GM11168 (cell line): ENCODE measurements at regions not wholly inside any gene's neighbourhood (a gene's known extent, or its start where the extent isn't known, plus 50 kb on each side); places are given as distances from the start of the nearest gene placed in this dataset.

Experiments used
- in situ Hi-C: fragments of 300-500 bp; cut with MboI; formaldehyde crosslinking; loops from one replicate; pipeline ENCODE4 v1.12.0; 2022; ENCODE audit warnings: low sequenced_read_pairs; ENCODE audit not compliant: unreplicated experiment

DNA sequence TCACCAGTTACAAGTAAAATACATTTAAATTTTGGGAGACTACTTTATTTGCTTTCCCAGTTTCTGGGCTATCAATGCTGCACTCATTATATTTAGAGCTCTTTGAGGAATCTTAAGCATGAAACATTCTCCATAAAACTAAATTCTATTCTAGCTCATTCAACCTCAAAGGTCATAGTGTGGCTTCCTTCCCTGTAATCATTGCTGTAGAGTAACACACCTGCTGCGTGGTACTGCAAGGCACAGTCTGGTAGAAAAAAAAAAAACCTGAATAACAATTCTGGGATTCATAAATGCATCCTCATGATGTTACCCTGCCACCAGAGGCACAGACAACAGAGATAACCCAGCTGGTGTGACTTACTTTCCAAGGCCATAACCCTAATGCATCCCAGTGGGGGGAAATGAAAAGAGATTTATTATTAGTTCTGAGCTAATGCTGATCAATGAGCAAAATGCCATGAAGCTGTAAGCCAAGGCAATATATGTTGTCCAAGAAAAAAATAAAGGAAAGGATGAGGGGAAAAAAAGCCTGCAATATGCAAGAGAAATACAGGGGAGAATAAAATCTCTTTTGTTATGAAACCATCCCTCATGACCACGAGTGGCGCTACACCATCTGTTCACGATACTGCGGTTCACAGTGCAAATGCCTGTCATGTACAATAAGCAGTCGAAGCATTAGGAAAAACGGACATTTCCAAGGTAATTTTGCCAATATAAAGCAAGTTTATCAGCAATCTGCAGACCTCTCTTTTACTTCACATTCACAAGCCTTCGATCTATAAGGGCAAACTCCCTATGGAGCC lies 1481.6 kb upstream of the PIK3C3 start:
- in situ Hi-C loops: no loop called here

DNA sequence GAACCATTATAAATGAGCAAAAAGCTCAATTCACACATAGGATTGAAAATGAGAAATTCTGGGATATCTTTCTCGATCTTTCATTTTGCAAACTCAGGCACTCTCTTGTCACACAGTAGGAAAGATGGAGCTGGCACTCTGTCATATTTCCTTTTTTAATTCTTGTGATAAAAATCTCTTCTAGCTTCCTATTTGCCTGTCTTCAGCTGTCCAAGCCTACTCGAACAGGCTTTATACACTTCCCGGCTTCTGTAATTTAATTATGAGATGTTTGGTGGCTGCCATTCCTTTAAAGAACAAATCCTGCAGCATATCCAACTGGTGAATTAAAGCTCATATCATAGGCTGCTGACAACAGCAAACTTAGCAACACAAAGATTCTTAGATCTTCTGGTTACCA lies 1484.3 kb upstream of the PIK3C3 start:
- in situ Hi-C loops: no loop called here

DNA sequence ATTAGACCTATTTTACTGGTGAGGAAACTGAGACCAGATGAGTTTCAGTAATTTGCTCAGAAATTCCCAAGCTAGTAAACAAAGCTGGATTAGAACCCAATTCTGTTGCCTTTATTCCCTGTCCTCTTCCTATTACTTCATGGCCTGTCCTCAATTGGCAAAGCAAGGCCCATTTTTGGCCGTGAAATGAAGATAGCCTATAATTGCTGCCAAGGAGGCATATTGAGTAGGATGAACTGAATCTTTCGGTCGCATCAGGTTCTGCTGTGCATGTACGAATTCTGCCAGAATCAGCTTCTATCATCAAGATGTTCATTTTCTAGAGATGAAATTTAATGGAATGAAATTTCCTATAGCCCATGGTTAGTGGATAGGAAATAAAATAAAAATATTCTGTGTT lies 1485.2 kb upstream of the PIK3C3 start:
- in situ Hi-C loops: no loop called here

DNA sequence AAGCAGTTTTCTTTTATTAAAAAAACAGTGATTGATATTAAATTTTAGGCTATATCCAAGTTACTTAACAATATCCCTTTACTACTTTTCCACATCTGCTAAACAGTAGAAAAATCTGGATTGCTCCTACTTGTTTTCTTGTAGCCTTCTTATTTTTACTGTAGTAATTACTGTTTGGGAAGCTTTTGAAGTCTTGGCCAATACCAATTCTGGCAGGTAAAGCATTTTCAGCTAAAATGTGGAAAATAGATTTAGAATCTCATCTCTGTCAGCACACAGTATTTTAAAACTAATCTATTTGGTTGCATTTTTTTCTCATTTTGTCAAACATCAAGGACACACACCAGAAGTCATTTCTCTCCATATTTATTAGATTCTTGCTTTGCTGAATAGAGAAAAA lies 1485.7 kb upstream of the PIK3C3 start:
- in situ Hi-C loops: no loop called here

DNA sequence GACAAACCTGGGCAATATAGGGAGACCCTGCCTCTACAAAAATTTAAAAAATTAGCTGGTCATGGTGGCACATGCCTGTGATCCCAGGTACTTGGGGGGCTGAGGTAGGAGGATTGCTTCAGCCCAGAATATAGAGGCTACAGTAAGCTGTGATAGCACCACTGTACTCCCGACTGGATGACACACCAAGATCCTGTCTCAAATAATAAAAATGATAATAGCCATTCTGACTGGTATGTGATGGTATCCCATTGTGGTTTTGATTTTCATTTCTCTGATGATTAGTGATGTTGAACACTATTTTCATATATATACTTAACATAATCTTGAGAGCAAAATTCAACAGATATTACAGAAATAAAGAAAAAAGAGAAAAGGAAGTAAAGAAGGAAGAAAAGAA lies 1491.0 kb upstream of the PIK3C3 start:
- in situ Hi-C loops: no loop called here

DNA sequence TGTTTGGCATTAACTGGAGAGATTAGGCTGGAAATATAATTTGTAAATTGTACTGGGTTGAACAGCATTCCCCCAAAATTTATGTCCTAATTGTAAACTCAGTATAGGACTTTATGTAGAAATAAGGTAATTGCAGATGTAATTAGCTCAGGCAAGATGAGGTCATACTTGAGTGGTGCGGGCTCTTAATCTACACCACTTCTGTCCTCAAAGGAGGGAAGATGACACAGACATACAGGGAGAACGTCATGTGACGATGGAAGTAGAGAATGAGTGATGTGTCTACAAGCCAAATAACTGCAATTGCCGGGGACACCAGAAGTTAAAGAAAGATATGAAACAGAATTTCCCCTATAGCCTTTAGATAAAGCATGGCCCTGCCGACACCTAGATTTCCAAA lies 1501.1 kb upstream of the PIK3C3 start:
- in situ Hi-C loops: no loop called here

DNA sequence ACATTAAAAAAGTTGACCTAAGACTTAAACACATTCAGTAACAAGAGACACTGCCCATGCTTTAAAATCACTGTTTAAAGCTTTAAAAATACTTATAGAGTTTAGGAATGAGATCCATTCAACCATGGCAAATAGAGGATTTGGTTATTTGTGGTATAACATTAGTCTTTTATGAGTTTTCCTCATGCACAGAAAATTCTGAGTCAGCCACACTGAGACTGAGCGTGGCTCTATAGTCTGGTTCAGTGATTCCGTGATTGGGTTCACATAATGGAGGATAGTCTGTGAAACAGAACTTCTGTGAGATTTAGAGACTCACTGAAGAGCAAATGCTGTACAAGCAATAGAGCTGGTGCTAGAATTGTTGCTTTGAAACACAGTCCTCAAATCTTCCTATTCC lies 1502.4 kb upstream of the PIK3C3 start:
- in situ Hi-C loops: no loop called here

DNA sequence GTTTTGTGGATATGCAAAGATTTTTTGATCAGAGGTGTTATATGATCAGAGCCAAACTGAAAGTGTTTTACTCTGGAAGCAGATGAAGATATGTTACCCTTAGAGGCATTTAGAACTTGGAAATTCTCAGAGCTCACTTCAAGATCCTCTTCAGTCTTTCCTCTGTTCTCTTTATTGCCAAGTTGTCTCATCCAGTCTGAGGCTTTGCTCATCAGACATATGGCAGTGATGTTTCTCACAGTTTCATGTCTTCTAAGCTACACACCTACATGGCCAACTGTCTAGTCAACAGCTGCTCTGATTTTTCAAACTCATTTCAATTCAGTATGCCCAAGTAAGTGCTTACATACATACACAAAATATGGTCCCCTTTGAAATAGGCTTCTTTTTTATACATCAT lies 1504.3 kb upstream of the PIK3C3 start:
- in situ Hi-C loops: no loop called here

DNA sequence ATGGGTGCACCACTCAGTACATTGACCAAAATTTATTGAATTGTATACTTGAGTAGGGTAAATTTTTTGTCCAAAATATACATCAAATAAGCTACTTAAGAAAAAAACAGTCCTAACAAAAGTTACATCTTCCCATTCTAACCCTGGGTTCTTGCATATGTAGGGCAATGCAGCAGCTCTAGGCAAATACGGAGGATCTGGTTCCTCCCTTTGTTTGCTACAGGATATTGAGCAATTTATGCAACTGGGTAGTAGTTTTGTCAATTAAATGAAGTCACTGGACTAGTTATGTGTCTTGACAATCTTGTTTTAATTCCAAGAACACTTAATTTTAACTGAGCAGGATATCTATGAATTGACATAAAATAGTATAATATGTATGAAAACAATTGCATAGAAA lies 1507.2 kb upstream of the PIK3C3 start:
- in situ Hi-C loops: no loop called here

DNA sequence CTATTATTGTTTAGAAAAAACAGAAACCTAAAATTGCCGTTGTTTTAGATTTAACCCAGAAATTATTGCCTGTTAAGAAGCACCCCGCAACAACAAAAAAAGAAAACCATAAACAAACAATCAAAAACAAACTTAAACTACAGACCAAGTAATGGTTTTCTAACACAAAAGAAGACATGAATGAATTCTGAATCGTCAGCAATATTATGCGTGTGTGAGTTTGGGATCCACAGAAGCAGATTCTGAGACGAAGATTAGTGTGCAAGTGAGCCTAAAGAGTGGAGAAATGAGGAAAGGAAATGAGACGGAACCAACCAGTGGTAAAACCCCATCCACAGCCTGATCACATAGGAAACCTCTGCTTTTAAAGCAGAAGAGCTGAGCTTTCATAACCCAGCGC lies 1514.9 kb upstream of the PIK3C3 start:
- in situ Hi-C loops: no loop called here

DNA sequence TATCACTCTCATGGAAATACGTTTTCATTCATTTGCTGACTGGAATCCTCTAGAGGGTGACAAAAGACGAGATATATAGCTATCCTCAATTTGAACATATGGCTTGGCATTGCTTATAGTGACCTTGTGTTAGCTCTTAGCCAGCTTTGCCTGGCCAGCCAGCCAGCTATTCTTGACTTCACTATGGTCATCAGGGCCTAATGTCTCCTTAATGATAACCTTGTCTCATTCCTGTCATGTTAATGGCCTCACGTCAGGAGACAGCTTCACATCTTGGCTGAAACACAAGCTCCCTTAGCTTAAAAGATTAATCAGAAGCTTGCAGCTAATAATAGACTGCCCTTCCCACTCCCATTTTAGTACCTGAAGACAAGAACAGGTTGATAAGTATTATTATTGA lies 1517.5 kb upstream of the PIK3C3 start:
- in situ Hi-C loops: no loop called here

DNA sequence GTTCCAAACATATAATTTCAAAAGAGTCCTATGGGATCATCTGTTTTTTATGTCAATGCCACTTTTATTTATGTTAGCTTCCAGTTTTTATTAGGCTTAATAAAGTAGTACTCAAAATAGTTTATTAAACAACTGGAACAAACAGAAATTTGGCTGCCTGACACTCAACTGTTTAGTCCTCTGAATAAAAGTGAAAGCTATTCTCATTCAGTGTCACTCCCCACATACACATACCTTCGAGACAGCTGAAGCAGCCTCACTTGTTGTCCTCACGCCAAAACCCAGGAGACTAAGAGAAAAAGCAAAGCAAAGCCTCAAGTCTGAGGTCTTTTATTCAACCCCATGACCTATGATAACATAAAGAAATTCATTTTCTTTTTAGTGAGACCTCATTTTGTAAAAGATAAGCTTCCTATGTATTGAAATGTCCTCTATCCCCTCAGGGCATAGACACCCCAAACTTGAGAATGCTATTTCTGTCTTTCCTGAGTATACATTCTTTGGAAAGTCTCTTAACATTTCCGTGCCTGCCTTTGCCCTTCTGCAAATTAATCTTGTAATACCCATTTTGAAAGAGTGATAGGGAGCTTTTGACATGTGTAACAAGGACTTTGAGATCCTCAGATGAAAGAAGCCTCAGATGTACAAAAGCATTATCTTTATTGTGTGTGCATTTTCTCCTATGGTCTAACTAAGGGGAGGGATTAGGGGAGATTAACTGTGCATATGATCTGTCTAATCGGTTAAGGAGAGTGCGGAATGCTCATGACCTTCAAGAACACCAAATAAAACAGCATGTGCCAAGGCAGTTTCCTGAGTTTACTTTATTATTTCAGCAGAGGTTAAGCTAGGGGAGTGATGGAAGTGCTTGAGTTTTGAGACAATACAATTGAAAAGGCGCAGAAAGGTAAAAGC lies 1523.7 kb upstream of the PIK3C3 start:
- in situ Hi-C loops: no loop called here

DNA sequence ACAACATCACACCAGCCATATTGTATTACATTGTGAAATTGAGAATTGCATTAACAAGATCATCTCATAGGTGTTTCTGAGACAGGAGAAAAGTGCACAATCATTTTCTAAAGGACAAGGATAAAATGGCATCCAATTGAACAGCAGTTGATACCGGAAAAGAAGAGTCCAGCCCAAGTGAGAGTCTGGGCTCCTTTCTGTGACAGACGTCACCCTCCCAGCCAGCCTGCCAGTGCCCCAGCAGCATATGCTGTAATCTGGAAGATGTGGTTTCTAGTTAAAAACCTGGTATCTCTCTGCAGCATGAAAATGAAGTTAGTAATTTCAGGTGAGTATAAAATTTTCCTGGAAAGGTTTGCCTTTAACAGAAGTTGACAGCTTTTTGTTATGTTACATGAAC lies 1531.7 kb upstream of the PIK3C3 start:
- in situ Hi-C loops: no loop called here

DNA sequence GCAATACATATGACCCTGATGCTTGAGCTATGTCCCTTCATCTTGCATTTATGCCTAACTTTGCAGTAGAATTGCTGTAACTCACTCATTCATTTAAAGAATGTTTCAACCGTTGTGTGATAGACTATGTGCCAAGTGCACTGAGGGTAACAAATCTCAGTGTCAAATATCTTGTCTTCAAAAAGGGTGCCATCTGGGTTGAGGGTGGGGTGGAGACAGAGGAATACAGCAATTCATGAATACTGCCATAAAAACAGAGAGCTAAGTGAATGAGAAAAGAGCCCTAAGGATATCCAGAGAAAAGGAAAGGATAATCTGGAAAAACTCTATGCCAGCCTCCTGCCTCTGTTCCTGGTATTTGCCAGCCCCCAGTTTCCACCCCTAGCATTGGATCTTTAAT lies 1534.4 kb upstream of the PIK3C3 start:
- in situ Hi-C loops: no loop called here

DNA sequence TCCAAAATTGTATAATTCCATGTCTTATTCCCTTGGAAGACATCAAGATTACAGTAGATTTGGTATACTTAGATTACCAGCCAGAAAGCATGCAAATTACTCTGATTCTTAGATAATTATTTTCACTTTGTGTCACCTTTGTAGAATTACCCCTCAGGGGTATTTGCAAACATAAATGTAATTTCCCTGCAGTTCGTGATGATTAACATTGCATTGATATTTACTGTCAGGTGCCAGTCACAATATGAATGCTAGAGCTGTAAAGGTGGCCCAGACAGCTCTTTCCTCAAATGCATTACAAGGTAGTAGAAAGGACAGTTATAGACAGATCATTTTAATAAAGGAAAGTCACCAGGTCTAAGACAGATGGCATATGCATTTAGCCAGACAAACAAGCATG lies 1537.5 kb upstream of the PIK3C3 start:
- in situ Hi-C loops: no loop called here

DNA sequence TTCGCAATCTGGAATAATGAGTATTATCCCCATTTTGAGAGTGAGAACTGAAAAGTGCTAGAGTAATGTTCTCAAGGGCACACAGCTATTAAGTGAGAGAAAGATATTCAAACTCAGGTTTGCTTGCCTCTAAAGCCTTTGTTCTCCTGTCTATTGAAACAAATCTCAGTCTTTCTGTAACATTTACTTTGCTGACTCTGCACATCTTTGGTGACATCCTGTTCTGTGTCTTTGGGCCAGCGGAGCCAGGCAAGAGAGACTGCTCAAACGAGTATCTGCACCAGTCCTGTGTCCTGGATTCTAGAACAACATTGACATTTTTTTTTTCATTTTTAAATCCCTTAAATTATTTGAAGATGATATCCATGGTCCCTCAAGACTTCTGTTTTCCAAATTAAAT lies 1539.2 kb upstream of the PIK3C3 start:
- in situ Hi-C loops: no loop called here

DNA sequence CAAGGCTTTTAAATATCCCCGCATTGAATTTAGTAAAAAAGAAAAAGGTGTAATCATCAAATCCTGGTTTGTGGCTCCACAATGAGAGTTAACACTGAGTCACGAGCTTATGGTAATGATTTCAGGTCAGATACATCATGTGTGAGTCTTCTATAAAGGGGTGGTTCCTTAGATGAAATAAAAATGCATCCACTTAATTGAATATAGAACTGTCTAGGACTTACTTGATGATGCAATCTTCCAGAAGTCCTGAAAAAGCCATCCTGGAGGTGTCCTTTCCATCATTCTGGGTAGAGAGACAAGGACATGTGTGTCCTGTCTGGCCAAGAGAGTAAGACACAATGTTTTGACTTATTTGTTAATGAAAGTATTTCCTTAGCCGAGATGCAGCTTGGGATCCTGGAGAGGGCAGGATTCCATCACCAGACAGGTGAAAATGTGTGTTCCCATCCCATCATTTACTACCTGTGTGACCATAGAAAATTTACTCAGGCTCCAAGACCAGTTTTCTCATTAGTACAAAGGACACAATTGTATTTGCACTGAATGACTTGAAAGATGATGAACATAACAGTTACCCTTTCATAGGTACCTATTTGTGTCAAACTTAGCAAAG lies 1539.8 kb upstream of the PIK3C3 start:
- in situ Hi-C loops: no loop called here

DNA sequence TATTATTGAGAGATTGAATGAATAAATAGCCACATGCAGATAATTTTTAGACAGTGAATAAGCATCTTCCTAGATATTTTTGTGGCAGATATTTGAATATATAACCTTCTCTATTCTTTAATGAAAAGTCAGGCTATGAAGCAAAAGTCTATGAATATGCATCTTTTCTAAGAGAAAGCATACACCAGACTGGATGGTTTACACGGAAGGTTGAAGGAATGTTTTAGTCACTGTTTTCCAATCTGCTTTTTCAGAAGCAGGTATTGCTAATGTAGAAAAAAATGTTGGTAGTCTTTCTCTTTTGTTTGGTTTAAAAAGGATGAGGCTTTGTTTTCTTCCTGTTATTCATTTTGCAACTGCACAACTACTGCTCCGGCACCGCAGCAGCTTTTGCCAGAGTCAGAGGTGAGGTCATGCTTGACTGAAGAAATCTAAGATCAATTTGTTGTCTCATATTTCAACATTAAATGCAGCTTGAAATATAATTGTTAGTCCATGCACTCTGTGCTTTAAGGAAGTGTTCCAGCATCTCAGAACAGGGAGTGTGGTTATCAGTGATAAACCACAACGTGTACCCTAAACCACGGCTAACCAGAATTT lies 1540.8 kb upstream of the PIK3C3 start:
- in situ Hi-C loops: no loop called here

DNA sequence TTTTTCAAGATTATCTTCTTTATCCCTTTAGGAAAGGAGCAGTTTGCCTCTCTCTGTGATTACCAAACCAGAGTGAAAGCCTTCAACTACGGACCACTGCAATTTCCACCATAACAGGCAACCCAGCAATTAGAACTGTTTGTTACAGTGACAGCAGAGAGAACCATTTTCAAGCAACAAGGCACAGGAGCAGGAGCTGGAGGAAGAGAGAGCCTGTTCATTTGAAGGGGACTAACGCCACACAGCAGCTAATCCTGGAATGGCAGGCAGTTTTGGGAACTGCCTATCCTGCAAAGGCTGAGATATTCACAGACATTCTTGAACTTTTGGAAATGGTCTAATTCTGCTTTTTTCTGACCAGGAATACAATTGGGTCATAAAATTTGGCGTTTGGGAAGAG lies 1541.9 kb upstream of the PIK3C3 start:
- in situ Hi-C loops: no loop called here

DNA sequence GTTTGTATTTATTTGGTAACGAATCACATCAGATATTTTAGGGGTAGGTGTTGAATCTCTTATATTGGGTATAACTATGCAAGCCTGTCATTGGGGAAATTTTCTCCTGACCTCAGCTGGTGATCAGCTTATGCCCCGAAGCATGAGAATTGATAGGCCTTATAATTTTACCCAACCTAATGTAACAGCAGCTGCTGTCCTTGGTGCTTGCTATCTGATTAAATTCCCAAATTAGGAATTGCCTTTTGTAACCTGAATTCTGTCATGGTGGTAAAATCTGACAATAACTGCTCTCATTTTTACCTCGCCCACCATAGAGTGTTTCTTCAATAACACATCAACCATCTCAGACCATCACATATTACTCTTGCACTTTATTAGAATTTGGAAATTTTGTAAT lies 1542.6 kb upstream of the PIK3C3 start:
- in situ Hi-C loops: no loop called here

DNA sequence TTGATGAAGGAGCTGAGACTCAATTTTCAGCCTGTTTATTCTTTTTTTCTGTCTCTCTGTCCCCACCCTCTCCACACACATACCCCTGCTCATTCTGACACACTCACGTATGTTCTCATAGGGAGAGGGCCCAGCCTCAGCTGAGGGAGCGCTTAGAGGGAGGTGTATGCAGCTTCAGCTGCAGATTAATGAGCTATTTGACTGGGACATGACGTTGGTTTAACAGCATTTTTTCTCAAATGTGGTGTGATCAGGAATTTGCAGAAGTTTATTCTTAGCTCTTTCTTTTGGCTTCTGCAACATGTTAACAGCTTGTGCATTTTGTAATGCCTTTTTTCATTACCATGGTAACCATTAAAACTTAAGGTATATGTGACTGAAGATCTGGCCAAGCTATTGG lies 1547.1 kb upstream of the PIK3C3 start:
- in situ Hi-C loops: no loop called here
